ENCODE measurements at regions not wholly inside any gene's neighbourhood (a gene's known extent, or its start where the extent isn't known, plus 50 kb on each side); places are given as distances from the start of the nearest gene placed in this dataset.

DNA sequence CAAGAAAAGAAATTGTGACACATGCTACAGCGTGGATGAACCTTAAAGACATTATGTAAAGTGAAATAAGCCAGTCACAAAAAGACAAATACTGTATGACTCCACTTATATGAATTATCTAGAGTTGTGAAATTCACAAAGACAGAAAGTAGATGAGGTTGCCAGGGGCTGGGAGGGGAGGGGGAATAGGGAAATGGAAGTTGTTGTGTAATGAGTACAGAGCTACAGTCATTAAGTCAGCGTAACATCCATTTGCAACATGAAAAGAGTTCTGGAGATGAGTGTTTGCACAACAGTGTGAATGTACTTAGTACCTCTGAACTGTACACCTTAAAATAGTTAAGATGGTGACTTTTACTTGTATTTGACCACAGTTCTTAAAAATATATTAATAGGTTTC, 112.1 kb upstream of the CDK1 start:
- no peak for ATAC-seq (ENCODE audit: insufficient read depth, low read depth)

DNA sequence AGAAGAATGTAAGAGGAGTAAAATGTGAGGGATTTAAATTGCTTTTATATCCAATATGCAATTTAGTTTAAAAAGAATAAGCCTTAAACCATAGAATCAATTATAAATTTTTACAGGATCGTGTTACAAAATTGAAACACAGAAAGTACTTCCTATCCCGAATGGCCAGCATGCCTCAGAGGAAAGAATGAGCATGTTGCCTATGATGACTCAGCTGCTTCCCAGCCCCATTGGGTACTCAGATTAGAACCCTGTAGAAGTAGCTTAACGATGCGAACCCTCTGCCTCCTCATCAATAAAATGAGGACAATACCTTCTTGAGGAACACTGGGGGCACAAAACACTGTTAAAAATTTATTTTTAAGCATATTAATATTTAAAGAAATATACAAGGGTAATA, 113.4 kb upstream of the CDK1 start:
- Histone ChIP-seq H3K36me3 (ENCODE audit: insufficient read depth, low read length) (no peaks in the 10 kb centered on the region), H3K79me2 (ENCODE audit: insufficient read depth, low read length) (no peaks in the 10 kb centered on the region), H3K4me3 (ENCODE audit: low read depth in 1 of 2, low read length in 2 of 2) (no peak overlapping the region), H3K4me1 (ENCODE audit: insufficient read depth, low read length) (no peaks in the 10 kb centered on the region), H3K9ac (ENCODE audit: low read depth, low read length) (no peak overlapping the region), H4K20me1 (ENCODE audit: insufficient read depth, low read length) (no peaks in the 10 kb centered on the region), H2AFZ (ENCODE audit: low read depth, low read length) (no peak overlapping the region), H3K27ac (ENCODE audit: low read length) (no peak overlapping the region), H3K27me3 (ENCODE audit: insufficient read depth, low read length, poor library complexity) (peaks cover 5% of the 10 kb centered on the region), H3K4me2 (ENCODE audit: insufficient read depth, low read length) (no peak overlapping the region), H3K9me3 (ENCODE audit: insufficient read depth, low read length, severe bottlenecking) (no peaks in the 10 kb centered on the region)
- ATAC-seq (ENCODE audit: insufficient read depth, low read depth), result no peak
- no peak for DNase-seq
- no peak for TF ChIP-seq EZH2 (IDR thresholded peaks at IDR 0.05; ENCODE audit: borderline replicate concordance, low read depth, low read length, severe bottlenecking)
- TF ChIP-seq, protein P1, sequence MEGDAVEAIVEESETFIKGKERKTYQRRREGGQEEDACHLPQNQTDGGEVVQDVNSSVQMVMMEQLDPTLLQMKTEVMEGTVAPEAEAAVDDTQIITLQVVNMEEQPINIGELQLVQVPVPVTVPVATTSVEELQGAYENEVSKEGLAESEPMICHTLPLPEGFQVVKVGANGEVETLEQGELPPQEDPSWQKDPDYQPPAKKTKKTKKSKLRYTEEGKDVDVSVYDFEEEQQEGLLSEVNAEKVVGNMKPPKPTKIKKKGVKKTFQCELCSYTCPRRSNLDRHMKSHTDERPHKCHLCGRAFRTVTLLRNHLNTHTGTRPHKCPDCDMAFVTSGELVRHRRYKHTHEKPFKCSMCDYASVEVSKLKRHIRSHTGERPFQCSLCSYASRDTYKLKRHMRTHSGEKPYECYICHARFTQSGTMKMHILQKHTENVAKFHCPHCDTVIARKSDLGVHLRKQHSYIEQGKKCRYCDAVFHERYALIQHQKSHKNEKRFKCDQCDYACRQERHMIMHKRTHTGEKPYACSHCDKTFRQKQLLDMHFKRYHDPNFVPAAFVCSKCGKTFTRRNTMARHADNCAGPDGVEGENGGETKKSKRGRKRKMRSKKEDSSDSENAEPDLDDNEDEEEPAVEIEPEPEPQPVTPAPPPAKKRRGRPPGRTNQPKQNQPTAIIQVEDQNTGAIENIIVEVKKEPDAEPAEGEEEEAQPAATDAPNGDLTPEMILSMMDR (IDR thresholded peaks at IDR 0.05; ENCODE audit: borderline replicate concordance, extremely low read depth, low read length, poor library complexity, severe bottlenecking), result no peak

More for the DNA sequence above, 112.1 kb upstream of the CDK1 start:
- no peaks in the 10 kb centered on the region for H3K79me2 ChIP-seq (ENCODE audit: insufficient read depth, low read length)
- DNase-seq, result no peak
- H4K20me1 ChIP-seq (ENCODE audit: insufficient read depth, low read length), result no peaks in the 10 kb centered on the region
- no peaks in the 10 kb centered on the region for H3K9me3 ChIP-seq (ENCODE audit: insufficient read depth, low read length, severe bottlenecking)
- TF ChIP-seq EZH2 (IDR thresholded peaks at IDR 0.05; ENCODE audit: borderline replicate concordance, low read depth, low read length, severe bottlenecking), result no peak
- TF ChIP-seq, protein P1 (IDR thresholded peaks at IDR 0.05; ENCODE audit: borderline replicate concordance, extremely low read depth, low read length, poor library complexity, severe bottlenecking), result no peak
- no peak overlapping the region for H3K4me3 ChIP-seq (ENCODE audit: low read depth in 1 of 2, low read length in 2 of 2)
- H2AFZ ChIP-seq (ENCODE audit: low read depth, low read length), result no peak overlapping the region
- peaks cover 5% of the 10 kb centered on the region for H3K27me3 ChIP-seq (ENCODE audit: insufficient read depth, low read length, poor library complexity)
- H3K4me2 ChIP-seq (ENCODE audit: insufficient read depth, low read length), result no peak overlapping the region
- no peaks in the 10 kb centered on the region for H3K4me1 ChIP-seq (ENCODE audit: insufficient read depth, low read length)
- H3K9ac ChIP-seq (ENCODE audit: low read depth, low read length), result no peak overlapping the region
- no peak overlapping the region for H3K27ac ChIP-seq (ENCODE audit: low read length)
- no peaks in the 10 kb centered on the region for H3K36me3 ChIP-seq (ENCODE audit: insufficient read depth, low read length)

DNA sequence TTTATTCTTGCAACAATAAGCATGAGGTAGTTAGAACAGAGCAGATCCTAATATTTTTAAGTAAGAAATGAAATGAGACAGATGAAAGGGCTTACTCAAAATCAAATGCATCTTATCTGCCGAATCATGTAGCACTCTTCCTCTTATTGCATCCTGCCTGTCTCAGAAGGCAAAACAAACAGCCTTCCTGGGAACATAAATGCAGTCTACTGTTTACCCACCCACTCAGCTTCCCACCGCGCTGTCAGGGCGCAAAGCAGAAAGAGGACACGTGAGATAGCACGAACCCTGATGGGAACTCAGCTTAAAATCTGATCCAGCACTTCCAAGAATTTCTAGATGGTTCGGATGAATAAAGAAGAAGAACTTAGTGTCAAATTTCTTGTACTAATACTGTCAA, 114.4 kb upstream of the CDK1 start:
- Histone ChIP-seq H3K4me2 (ENCODE audit: insufficient read depth, low read length) (no peak overlapping the region), H3K36me3 (ENCODE audit: insufficient read depth, low read length) (no peaks in the 10 kb centered on the region), H3K4me1 (ENCODE audit: insufficient read depth, low read length) (no peaks in the 10 kb centered on the region), H3K27ac (ENCODE audit: low read length) (no peak overlapping the region), H3K9ac (ENCODE audit: low read depth, low read length) (no peak overlapping the region), H3K79me2 (ENCODE audit: insufficient read depth, low read length) (no peaks in the 10 kb centered on the region), H3K27me3 (ENCODE audit: insufficient read depth, low read length, poor library complexity) (peaks cover 5% of the 10 kb centered on the region), H2AFZ (ENCODE audit: low read depth, low read length) (no peak overlapping the region), H3K9me3 (ENCODE audit: insufficient read depth, low read length, severe bottlenecking) (no peaks in the 10 kb centered on the region), H4K20me1 (ENCODE audit: insufficient read depth, low read length) (no peaks in the 10 kb centered on the region), H3K4me3 (ENCODE audit: low read depth in 1 of 2, low read length in 2 of 2) (no peak overlapping the region)
- TF ChIP-seq, protein P1 (IDR thresholded peaks at IDR 0.05; ENCODE audit: borderline replicate concordance, extremely low read depth, low read length, poor library complexity, severe bottlenecking), result no peak
- no peak for TF ChIP-seq EZH2 (IDR thresholded peaks at IDR 0.05; ENCODE audit: borderline replicate concordance, low read depth, low read length, severe bottlenecking)
- ATAC-seq (ENCODE audit: insufficient read depth, low read depth), result no peak
- no peak for DNase-seq

Measured in DND-41 (cell line).